Esophagus squamous epithelium (tissue), 5 donors: ENCODE measurements at regions not wholly inside any gene's neighbourhood (a gene's known extent, or its start where the extent isn't known, plus 50 kb on each side); places are given as distances from the start of the nearest gene placed in this dataset.

Experiments used
- DNase-seq: peaks from one replicate; lab custom pipeline; 2025; lab: John Stamatoyannopoulos, UW
- H3K27ac ChIP-seq, 4 donors: fragments of 200-600 bp; sonication (generic); one replicate each; pipeline ENCODE4 v1.5.1; 2016 to 2019; ENCODE audit warnings: mild to moderate bottlenecking in 1 of 4
- H3K27me3 ChIP-seq, 4 donors: fragments of 200-600 bp; sonication (generic); 1 replicate in 3 of 4; 2 replicates in 1 of 4; pipeline versions ENCODE4 v1.5.1 to v1.6.0; 2017 to 2021; ENCODE audit warnings: antibody characterized with exemption in 1 of 4
- H3K36me3 ChIP-seq, 3 donors: fragments of 200-600 bp; sonication (generic); one replicate each; pipeline ENCODE4 v1.5.1; 2016 to 2019
- H3K4me1 ChIP-seq, 3 donors: fragments of 200-600 bp; sonication (generic); one replicate each; pipeline ENCODE4 v1.5.1; 2017 to 2019
- H3K4me3 ChIP-seq, 4 donors: fragments of 200-600 bp; sonication (generic); 1 replicate in 3 of 4; 2 replicates in 1 of 4; pipeline ENCODE4 v1.5.1; 2016 to 2019; ENCODE audit warnings: mild to moderate bottlenecking in 2 of 4, moderate library complexity in 1 of 4
- H3K9me3 ChIP-seq, 3 donors: fragments of 200-600 bp; sonication (generic); one replicate each; pipeline ENCODE4 v1.5.1; 2016 to 2019
- POLR2A ChIP-seq, 4 donors: fragments of 450-650 bp; IDR thresholded peaks; one replicate each; pipeline ENCODE4 v1.6.1; 2017; ENCODE audit warnings: antibody characterized with exemption in 4 of 4, mild to moderate bottlenecking in 4 of 4, moderate library complexity in 3 of 4
- WGBS, 2 donors: methylation state at CpG; one replicate each; pipeline ENCODE4 v1.1.5; 2018; 5-methylcytosine and 5-hydroxymethylcytosine counted together
- intact Hi-C: fragments of 100-400 bp; cut with DNase I; formaldehyde crosslinking; loops from one replicate; pipeline ENCODE4 v1.15.0; 2022
- TF ChIP-seq, protein P1 (sequence below), 6 experiments: fragments of 450-650 bp in 4 of 6; fragments of 200-600 bp in 2 of 6; sonication (generic) in 2 of 6; IDR thresholded peaks; one replicate each; pipeline ENCODE4 v1.5.1; 2016 to 2019; ENCODE audit warnings: antibody characterized with exemption in 6 of 6, mild to moderate bottlenecking in 4 of 6, moderate library complexity in 4 of 6
- donor health status: DM: yes; HTN: yes; CAD: no.

DNA sequence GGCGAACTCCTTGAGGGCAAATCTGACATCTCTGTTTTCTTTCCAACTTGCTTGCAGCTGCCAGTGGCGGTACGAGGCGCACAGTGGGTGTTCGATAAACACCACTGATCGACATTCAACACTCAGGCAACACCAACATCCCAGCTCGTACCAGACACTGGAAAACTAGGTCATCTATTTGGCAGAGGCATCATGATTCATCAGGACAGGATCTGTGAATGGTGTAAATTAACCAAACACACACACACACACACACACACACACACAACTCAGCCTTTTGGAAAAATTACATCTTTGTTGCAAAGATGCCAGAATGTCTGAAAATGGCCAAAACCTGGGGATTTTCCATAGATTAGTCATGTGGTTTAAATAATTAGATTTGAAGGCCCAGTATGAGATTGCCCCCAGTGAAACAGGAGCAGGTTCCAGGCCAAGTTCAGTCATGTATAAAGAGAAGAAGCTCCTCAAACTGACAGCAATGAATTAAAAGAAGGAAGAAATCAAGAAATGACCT is 150.5 kb upstream of the NCKAP5 start:
- no peaks in the 10 kb centered on the region for H3K36me3 ChIP-seq
- no peak overlapping the region for H3K4me3 ChIP-seq
- no peaks in the 10 kb centered on the region for H3K9me3 ChIP-seq
- no peaks in the 10 kb centered on the region for H3K4me1 ChIP-seq
- WGBS, 2 donors: 36 to 44% methylated on average over 4 to 7 of the region's 7 CpGs
- intact Hi-C loops: no loop called here
- DNase-seq: no peak
- no peaks in the 10 kb centered on the region for H3K27me3 ChIP-seq
- no peak overlapping the region for H3K27ac ChIP-seq
- TF ChIP-seq, protein P1, sequence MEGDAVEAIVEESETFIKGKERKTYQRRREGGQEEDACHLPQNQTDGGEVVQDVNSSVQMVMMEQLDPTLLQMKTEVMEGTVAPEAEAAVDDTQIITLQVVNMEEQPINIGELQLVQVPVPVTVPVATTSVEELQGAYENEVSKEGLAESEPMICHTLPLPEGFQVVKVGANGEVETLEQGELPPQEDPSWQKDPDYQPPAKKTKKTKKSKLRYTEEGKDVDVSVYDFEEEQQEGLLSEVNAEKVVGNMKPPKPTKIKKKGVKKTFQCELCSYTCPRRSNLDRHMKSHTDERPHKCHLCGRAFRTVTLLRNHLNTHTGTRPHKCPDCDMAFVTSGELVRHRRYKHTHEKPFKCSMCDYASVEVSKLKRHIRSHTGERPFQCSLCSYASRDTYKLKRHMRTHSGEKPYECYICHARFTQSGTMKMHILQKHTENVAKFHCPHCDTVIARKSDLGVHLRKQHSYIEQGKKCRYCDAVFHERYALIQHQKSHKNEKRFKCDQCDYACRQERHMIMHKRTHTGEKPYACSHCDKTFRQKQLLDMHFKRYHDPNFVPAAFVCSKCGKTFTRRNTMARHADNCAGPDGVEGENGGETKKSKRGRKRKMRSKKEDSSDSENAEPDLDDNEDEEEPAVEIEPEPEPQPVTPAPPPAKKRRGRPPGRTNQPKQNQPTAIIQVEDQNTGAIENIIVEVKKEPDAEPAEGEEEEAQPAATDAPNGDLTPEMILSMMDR (IDR thresholded peaks at IDR 0.05): no peak
- no peak for TF ChIP-seq POLR2A (IDR thresholded peaks at IDR 0.05)

DNA sequence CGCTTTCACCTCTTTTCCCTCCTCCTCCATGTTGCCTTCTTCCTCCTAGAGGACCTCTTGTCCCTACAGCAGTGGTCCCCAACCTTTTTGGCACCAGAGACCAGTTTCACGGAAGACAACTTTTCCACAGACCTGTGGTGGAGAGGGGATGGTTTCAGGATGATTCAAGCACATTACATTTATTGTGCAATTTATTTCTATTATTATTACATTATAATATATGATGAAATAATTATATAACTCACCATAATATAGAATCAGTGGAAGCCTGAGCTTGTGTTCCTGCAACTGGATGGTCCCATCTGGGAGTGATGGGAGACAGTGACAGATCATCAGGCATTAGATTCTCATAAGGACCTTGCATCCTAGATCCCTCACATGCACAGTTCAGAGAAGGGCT is 152.2 kb upstream of the NCKAP5 start:
- H3K27me3 ChIP-seq: no peaks in the 10 kb centered on the region
- H3K4me3 ChIP-seq: no peak overlapping the region
- WGBS, 2 donors: 88 to 89% methylated on average over 2 of the region's 2 CpGs
- intact Hi-C loops: no loop called here
- H3K9me3 ChIP-seq: no peaks in the 10 kb centered on the region
- no peaks in the 10 kb centered on the region for H3K36me3 ChIP-seq
- TF ChIP-seq, protein P1 (IDR thresholded peaks at IDR 0.05): no peak
- TF ChIP-seq POLR2A (IDR thresholded peaks at IDR 0.05): no peak
- H3K27ac ChIP-seq: no peak overlapping the region
- H3K4me1 ChIP-seq: no peaks in the 10 kb centered on the region
- DNase-seq: no peak

DNA sequence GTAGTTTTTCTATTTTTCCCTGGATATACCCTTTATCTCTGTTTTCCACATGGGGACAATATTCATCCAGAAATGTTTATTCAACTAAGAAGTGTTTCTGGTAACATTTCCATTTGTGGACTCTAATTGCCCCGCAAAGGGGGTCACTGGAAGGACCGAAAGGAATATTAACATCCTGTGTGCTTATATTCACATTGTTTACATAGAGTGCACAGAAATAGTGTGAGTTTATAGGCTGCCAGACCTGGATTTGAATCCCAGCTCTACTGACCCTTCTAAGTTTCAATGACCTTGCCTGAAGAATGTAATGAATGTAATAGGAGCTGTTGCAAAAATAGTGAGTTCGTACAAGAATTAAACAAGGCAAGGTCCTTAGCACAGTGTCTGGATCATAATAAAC is 152.9 kb upstream of the NCKAP5 start:
- Histone ChIP-seq H3K27ac (no peak overlapping the region), H3K4me1 (no peaks in the 10 kb centered on the region), H3K4me3 (no peak overlapping the region), H3K9me3 (no peaks in the 10 kb centered on the region), H3K27me3 (no peaks in the 10 kb centered on the region), H3K36me3 (no peaks in the 10 kb centered on the region)
- DNase-seq: no peak
- WGBS, 2 donors: 49 to 74% methylated on average over 3 of the region's 3 CpGs
- intact Hi-C loops: no loop called here
- TF ChIP-seq POLR2A (IDR thresholded peaks at IDR 0.05): no peak
- TF ChIP-seq, protein P1 (IDR thresholded peaks at IDR 0.05): no peak

DNA sequence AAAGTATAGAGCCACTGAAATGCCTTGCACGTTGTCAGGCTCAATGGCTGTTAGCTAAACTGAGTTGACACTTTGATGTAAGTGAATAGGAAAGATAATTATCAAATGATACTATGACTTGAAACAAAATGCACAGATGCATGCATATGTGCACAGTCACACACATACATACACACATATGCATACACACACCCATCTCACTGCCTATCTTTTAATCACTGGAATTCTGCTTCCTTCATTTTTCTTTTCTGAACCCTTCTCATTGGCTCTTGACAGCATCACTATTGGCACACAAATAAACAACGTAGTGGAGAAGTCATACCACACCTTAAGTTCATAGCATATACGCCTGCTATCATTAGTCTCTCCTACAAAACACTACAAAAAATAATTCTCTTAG is 154.9 kb upstream of the NCKAP5 start:
- no peaks in the 10 kb centered on the region for H3K9me3 ChIP-seq
- H3K4me3 ChIP-seq: no peak overlapping the region
- no peak for TF ChIP-seq POLR2A (IDR thresholded peaks at IDR 0.05)
- TF ChIP-seq, protein P1 (IDR thresholded peaks at IDR 0.05): no peak
- 83 to 86% methylated on average over 3 of the region's 3 CpGs for WGBS, 2 donors
- no peak for DNase-seq
- no peak overlapping the region for H3K27ac ChIP-seq
- H3K4me1 ChIP-seq: peaks cover 0 to 9% (median 0%) of the 10 kb centered on the region in 3 donors
- intact Hi-C loops: no loop called here
- no peaks in the 10 kb centered on the region for H3K27me3 ChIP-seq
- H3K36me3 ChIP-seq: no peaks in the 10 kb centered on the region

DNA sequence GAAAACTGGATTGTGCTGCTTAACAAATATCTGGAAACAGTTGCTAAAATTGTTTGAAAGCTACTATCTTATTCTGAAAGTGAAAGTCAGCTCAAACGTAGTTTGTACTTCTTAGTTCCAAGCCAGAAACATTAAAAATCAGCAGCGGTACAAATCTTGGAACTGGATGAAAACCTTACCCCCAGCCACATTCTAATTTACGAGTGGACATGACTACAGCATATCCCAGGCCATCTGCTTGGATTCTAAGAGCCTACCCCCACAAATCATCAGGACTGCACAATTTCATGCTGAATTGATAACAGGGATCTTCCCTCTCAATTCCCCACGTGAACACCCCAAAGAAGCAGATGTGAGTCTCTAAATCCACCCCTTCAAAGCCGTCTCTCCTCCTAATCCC is 158.7 kb upstream of the NCKAP5 start:
- Histone ChIP-seq H3K27me3 (no peaks in the 10 kb centered on the region), H3K27ac (no peak overlapping the region)

More for the DNA sequence above, 158.7 kb upstream of the NCKAP5 start:
- WGBS, 2 donors: 17 to 18% methylated on average over 5 of the region's 5 CpGs
- DNase-seq: no peak
- Histone ChIP-seq H3K4me3 (peak overlapping the region in 3 of 4 donors; percentile 17 to 51 (median 24)), H3K4me1 (peaks cover 0 to 9% (median 0%) of the 10 kb centered on the region in 3 donors), H3K36me3 (no peaks in the 10 kb centered on the region), H3K9me3 (no peaks in the 10 kb centered on the region)
- TF ChIP-seq, protein P1 (IDR thresholded peaks at IDR 0.05): no peak
- no peak for TF ChIP-seq POLR2A (IDR thresholded peaks at IDR 0.05)
- intact Hi-C loops: no loop called here
